ENCODE measurements at regions not wholly inside any gene's neighbourhood (a gene's known extent, or its start where the extent isn't known, plus 50 kb on each side); places are given as distances from the start of the nearest gene placed in this dataset.

GRCh38 chr12:97951239-97951638 is 488.6 kb downstream of the RMST start:
- no peak for TF ChIP-seq CTCF (IDR thresholded peaks at IDR 0.05; ENCODE audit: borderline replicate concordance)
- no peak overlapping the region for H3K4me3 ChIP-seq
- H3K4me1 ChIP-seq = no peaks in the 10 kb centered on the region
- peaks cover 8% of the 10 kb centered on the region for H3K9me3 ChIP-seq (replicated peaks)
- H3K27ac ChIP-seq (replicated peaks) = no peak overlapping the region
- intact Hi-C loops (cut with micrococcal nuclease) = no loop called here
- no peaks in the 10 kb centered on the region for H3K27me3 ChIP-seq (ENCODE audit: low read depth)
- no peaks in the 10 kb centered on the region for H3K36me3 ChIP-seq
- DNase-seq = no peak

DNA sequence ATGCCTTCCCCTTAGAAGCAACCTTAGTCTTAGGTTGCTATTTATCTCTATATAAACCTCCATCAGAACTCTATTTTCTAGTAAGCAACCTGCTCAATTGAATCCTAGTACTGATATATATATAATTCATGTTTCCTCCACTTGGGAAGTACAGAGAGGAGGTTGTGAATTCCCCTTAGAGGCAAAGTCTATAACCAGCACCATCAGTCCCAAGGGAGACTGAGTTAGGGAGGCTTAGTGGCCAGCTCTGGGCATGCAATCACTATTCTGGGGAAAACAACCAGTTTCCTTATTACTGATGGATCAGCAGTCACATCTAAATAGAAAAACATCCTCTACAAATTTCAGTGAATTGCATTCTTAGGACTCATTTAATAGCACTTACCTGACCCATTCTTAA is 489.1 kb downstream of the RMST start:
- TF ChIP-seq CTCF (IDR thresholded peaks at IDR 0.05; ENCODE audit: borderline replicate concordance) = no peak
- H3K9me3 ChIP-seq (replicated peaks) = peaks cover 13% of the 10 kb centered on the region
- H3K27me3 ChIP-seq (ENCODE audit: low read depth) = no peaks in the 10 kb centered on the region
- intact Hi-C loops (cut with micrococcal nuclease) = no loop called here
- H3K4me3 ChIP-seq = no peak overlapping the region
- no peaks in the 10 kb centered on the region for H3K4me1 ChIP-seq
- no peak overlapping the region for H3K27ac ChIP-seq (replicated peaks)
- DNase-seq = no peak
- no peaks in the 10 kb centered on the region for H3K36me3 ChIP-seq

DNA sequence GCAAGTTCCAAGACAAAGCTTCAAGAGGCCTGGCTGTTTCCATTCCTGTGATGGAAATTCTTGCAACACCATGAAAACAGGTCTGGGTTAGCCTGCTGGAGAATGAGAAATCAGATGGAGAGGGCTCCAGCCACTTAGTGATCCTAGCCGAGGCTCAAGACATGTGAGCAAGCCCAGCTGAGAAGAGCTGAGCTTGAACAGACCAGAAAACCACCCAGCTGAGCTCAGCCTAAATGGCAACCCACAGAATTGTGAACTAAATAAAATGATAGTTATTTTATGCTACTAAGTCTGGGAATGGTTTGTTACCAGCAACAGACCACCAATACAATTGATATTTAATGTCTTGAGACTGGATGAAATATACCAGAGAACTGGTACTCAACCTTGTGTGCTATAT is 494.5 kb downstream of the RMST start:
- TF ChIP-seq CTCF (IDR thresholded peaks at IDR 0.05; ENCODE audit: borderline replicate concordance) = no peak
- Histone ChIP-seq H3K4me3 (no peak overlapping the region), H3K9me3 (replicated peaks) (peaks cover 26% of the 10 kb centered on the region), H3K36me3 (no peaks in the 10 kb centered on the region), H3K27me3 (ENCODE audit: low read depth) (no peaks in the 10 kb centered on the region), H3K4me1 (no peaks in the 10 kb centered on the region), H3K27ac (replicated peaks) (no peak overlapping the region)
- no peak for DNase-seq
- intact Hi-C loops (cut with micrococcal nuclease) = no loop called here

DNA sequence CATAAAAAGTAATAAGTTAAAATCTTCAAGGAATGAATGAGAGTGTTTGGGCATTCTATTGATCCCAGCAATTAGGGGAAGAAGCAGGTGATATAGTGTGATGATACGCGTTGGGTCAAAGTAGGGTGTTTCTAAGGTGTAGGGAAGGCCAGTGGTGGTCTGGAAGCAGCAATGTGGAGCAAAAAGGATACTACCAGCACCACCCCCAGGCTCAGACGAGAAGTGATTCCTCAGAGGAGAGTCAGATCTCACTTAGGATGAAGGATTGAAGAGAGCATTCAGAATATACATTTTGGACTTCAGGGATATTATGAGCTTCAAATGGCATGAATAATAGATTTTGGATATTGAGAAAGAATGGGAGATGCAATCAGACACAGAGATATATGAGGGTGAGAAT is 497.6 kb downstream of the RMST start:
- TF ChIP-seq CTCF (IDR thresholded peaks at IDR 0.05; ENCODE audit: borderline replicate concordance) = no peak
- H3K4me1 ChIP-seq = no peaks in the 10 kb centered on the region
- H3K27me3 ChIP-seq (ENCODE audit: low read depth) = no peaks in the 10 kb centered on the region
- H3K9me3 ChIP-seq (replicated peaks) = peaks cover 26% of the 10 kb centered on the region
- no peaks in the 10 kb centered on the region for H3K36me3 ChIP-seq
- intact Hi-C loops (cut with micrococcal nuclease) = no loop called here
- no peak overlapping the region for H3K27ac ChIP-seq (replicated peaks)
- no peak overlapping the region for H3K4me3 ChIP-seq
- no peak for DNase-seq

GRCh38 chr12:97960741-97961608 is 498.4 kb downstream of the RMST start:
- intact Hi-C loops (cut with micrococcal nuclease) = no loop called here
- H3K36me3 ChIP-seq = no peaks in the 10 kb centered on the region
- no peak overlapping the region for H3K27ac ChIP-seq (replicated peaks)
- H3K27me3 ChIP-seq (ENCODE audit: low read depth) = no peaks in the 10 kb centered on the region
- no peak for DNase-seq
- no peak overlapping the region for H3K4me3 ChIP-seq
- H3K9me3 ChIP-seq (replicated peaks) = peaks cover 26% of the 10 kb centered on the region
- TF ChIP-seq CTCF (IDR thresholded peaks at IDR 0.05; ENCODE audit: borderline replicate concordance) = peak; percentile 58
- H3K4me1 ChIP-seq = no peaks in the 10 kb centered on the region

Data from left ventricle myocardium inferior (tissue), 1 donor.